LNCAP (cell line): ENCODE measurements at regions not wholly inside any gene's neighbourhood (a gene's known extent, or its start where the extent isn't known, plus 50 kb on each side); places are given as distances from the start of the nearest gene placed in this dataset.

Experiments
- TF ChIP-seq, protein P1 (sequence below): fragments of 450-650 bp; IDR thresholded peaks from 2 replicates; pipeline ENCODE4 v1.5.1; 2017; ENCODE audit warnings: mild to moderate bottlenecking

DNA sequence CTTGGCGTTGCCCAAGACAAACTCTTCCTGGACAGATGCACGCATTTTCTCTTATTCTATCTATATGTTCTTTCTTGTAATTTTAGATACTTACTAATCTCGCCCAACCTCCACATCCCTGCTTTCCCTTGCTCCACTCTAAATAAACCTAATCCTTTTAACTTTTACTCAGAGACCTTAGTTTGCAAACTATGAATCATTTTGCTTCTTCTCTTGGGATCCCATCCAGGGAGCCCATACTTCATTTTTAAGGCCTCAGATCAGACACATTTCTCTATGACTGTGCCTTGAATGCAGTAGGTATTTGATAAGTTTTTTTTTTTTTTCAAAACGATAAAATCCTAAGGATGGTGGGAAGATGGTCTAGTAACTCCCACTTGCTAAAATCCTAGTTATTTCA, 353.8 kb upstream of the HAND2 start:
- TF ChIP-seq, protein P1, sequence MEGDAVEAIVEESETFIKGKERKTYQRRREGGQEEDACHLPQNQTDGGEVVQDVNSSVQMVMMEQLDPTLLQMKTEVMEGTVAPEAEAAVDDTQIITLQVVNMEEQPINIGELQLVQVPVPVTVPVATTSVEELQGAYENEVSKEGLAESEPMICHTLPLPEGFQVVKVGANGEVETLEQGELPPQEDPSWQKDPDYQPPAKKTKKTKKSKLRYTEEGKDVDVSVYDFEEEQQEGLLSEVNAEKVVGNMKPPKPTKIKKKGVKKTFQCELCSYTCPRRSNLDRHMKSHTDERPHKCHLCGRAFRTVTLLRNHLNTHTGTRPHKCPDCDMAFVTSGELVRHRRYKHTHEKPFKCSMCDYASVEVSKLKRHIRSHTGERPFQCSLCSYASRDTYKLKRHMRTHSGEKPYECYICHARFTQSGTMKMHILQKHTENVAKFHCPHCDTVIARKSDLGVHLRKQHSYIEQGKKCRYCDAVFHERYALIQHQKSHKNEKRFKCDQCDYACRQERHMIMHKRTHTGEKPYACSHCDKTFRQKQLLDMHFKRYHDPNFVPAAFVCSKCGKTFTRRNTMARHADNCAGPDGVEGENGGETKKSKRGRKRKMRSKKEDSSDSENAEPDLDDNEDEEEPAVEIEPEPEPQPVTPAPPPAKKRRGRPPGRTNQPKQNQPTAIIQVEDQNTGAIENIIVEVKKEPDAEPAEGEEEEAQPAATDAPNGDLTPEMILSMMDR = no peak

DNA sequence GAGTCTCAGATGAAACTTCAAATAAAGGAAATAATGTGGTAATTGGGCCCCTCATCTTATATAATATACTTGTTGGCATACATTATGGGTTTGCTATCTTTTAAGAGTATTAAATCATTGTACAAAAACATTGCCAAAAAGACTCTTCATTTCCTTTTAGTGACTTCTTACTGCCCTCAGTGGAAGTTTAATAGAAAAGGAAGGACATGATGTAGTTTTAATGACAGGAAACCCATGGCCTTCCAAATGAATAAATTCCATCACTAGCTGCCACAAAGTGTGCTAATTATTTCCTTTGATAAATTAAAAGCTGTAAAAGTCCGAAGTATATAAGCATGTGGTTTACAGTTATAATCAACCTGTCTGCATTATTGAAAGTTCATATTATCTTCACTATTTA, 350.9 kb upstream of the HAND2 start:
- TF ChIP-seq, protein P1 = no peak

DNA sequence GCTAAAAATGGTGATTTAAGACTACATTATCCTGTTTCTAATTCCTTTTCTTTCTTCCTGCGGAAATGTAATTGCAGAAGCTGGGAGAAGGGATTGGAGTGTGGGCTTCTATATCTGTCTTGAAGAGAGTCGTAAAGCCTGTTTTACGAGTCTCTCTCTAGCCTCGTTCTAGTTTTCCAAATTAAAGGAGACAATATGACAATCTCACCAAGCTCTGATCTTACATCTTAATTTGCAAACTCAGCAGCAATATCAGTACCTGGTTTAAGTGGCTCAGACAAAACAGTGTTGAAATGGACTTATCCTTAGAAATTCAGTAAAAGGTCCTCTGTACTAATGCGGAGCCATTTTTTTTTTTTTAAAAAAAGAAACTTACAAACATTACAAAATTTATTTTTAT, 349.5 kb upstream of the HAND2 start:
- TF ChIP-seq, protein P1 = no peak

DNA sequence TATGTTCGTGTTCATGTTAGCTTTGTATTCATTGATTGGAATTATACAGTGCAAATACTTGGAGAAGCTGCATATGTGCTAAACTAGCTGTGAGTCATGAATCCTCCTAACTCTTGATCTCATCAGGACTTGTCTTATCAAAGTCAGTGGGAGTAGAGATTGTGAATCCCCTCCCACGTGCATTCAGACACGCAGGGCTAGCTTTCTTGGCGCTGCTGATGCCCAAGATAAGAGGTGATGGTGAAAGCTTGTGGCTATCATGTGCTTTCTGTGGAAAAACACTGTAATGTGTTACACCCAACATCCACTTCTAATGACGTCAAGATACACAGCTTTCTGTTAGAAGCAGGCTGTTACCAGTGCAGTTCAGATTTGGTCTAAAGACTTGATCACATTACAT, 348.7 kb upstream of the HAND2 start:
- TF ChIP-seq, protein P1 = no peak

DNA sequence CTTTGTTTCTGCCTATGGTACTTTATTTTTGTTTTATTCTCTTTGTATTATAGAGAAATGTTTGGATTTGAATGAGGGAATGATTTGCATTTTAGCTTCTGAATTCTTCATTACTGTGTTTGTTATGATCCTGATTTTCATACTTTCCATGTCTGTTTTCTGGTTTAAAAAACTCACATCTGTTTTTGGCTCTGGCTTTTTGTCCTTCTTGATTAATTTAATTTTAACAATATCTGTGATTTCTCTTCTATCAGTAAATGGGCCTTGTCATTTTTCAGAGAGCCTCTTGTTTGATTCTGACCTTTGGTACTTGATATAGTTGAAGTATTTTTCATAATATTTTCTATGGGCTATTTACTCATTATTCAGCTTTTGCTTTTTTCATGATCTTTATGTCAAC, 341.6 kb upstream of the HAND2 start:
- TF ChIP-seq, protein P1 = no peak

DNA sequence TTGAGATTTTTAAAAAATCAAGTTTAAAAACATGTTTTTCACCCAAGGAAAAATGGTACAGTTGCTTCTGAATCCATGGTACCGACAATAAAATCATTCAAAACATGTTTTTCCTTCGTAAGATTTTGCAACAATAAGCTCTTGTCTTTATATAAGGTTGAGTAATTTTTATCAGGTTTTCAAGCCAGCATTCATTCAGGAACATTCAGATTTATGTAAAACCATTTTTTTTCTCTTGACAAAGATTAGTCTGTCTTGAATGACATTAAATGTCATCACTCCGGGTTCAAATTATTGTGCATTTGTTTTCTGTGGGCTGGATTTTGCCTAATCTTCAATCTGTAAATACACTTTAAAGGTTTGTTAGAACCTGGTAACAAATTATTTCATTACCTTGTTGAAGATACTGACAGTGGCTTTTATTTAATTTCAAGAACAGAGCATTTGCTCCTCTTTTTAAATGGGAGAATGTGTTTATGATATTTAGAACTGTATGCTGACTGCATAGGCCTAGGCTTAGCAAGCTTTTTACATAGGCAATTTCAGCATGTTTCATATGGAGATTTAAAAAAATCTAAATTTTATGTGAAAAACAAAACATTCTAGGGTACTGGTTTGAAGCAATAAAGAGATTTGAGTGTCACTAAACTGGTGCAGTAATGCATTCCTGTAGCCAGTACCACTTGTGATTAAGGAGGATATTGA, 336.4 kb upstream of the HAND2 start:
- TF ChIP-seq, protein P1 = no peak

DNA sequence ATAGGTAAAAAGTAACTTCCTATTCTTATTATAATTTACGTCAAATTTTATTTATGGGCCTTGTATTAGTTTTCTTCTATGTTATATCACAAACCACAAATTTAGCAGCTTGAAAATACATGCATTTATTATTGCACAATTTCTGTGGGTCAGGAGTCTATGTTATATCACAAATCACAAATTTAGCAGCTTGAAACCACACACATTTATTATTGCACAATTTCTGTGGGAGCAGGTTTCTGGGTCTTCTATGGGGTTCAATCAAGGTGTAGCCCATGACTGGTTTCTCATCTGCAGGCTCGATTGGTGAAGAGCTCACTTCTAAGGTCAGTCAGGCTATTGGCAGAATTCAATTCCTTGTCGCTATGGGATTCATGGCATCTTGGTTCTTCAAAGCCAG, 332.7 kb upstream of the HAND2 start:
- TF ChIP-seq, protein P1 = no peak

DNA sequence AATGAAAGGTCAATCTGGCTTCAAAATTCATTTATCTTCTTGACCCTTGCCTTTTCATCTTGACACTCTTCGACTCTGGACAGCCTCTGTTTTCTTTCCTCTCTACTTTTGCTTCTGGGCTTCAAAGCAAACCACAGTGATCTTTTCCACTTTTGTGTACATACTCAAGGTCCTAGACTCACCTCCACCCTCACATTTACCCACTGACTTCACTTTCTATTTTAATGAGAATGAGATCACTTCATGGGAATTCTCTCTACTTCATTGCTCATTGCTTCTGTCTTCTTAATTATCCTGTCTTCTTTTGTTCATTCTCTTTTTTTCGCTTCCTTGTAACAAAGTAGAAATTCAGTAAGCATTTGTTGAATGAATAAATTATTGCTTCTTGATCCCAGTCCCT, 330.1 kb upstream of the HAND2 start:
- TF ChIP-seq, protein P1 = no peak
